ENCODE measurements at regions not wholly inside any gene's neighbourhood (a gene's known extent, or its start where the extent isn't known, plus 50 kb on each side); places are given as distances from the start of the nearest gene placed in this dataset.

DNA sequence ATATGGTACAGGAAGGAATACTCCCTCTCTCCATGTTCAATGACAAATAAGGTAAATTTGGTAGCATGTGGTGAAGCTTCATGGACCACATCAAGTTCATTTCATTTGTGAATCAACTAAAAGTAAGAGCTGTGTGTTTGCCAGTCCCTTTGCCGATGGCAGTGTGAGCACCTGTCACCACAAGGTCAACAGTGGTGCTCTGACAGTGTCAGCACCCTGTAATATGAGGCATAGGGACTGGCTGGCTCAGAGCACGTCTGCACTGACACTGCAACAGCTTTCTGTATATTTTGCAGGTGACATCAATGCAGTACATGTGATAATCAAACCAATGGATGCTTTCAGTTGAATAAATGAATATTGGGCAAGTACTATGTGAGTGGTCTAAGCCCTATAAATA, 852.4 kb downstream of the TUSC7 start:
- no peak for TF ChIP-seq EP300 (IDR thresholded peaks at IDR 0.05; ENCODE audit: low read depth)
- 55% methylated on average over 2 of the region's 2 CpGs; no CpG with 5 or more reads in 1 of the 2 donors for WGBS, 2 donors (ENCODE audit: low coverage in 1 of 2)
- no peaks in the 10 kb centered on the region for H3K27me3 ChIP-seq
- intact Hi-C loops (cut with DNase I; ENCODE audit: low total_unique reads): no loop called here
- DNase-seq: no peak
- in situ Hi-C loops (cut with MboI; ENCODE audit: low pct_ligation_motif_present in 1 of 4, low pct_unique_long_range_greater_than_20kb in 1 of 4, low sequenced_read_pairs in 3 of 4): no loop called here
- H3K4me1 ChIP-seq: no peaks in the 10 kb centered on the region
- no peaks in the 10 kb centered on the region for H3K9me3 ChIP-seq
- no peak overlapping the region for H3K4me3 ChIP-seq
- no peaks in the 10 kb centered on the region for H3K36me3 ChIP-seq
- H3K27ac ChIP-seq: no peak overlapping the region

GRCh38 chr3:117563063-117563462, 853.5 kb downstream of the TUSC7 start:
- 66 to 74% methylated on average over 4 of the region's 4 CpGs for WGBS, 2 donors (ENCODE audit: low coverage in 1 of 2)

DNA sequence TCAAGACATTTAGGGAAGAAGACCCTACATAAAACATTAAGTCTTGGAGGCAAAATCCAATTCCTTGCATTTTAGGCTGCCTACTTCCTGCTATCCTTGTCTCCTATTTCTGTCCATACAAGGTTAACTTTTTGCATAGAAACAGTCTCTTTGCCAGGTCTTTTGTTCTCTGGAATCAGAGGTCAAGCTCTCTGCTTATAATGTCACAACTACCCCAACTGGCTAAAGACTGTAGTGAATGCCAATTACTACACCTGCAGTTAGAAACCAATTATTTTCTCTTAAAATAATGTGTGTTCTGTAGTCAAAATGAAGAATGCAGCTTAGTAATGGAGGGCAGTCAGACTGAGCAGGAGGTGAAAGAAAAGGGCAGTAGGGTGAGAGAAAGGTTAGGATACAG, 856.2 kb downstream of the TUSC7 start:
- no peak overlapping the region for H3K4me3 ChIP-seq
- H3K9me3 ChIP-seq: no peaks in the 10 kb centered on the region
- TF ChIP-seq, protein P1, sequence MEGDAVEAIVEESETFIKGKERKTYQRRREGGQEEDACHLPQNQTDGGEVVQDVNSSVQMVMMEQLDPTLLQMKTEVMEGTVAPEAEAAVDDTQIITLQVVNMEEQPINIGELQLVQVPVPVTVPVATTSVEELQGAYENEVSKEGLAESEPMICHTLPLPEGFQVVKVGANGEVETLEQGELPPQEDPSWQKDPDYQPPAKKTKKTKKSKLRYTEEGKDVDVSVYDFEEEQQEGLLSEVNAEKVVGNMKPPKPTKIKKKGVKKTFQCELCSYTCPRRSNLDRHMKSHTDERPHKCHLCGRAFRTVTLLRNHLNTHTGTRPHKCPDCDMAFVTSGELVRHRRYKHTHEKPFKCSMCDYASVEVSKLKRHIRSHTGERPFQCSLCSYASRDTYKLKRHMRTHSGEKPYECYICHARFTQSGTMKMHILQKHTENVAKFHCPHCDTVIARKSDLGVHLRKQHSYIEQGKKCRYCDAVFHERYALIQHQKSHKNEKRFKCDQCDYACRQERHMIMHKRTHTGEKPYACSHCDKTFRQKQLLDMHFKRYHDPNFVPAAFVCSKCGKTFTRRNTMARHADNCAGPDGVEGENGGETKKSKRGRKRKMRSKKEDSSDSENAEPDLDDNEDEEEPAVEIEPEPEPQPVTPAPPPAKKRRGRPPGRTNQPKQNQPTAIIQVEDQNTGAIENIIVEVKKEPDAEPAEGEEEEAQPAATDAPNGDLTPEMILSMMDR (IDR thresholded peaks at IDR 0.05): no peak
- TF ChIP-seq POLR2A (IDR thresholded peaks at IDR 0.05) (no peak), POLR2AphosphoS5 (IDR thresholded peaks at IDR 0.05) (no peak), EP300 (IDR thresholded peaks at IDR 0.05; ENCODE audit: low read depth) (no peak)
- H3K27me3 ChIP-seq: no peaks in the 10 kb centered on the region
- no peak overlapping the region for H3K27ac ChIP-seq
- intact Hi-C loops (cut with DNase I; ENCODE audit: low total_unique reads): no loop called here
- no peaks in the 10 kb centered on the region for H3K4me1 ChIP-seq
- no peak for DNase-seq
- no peaks in the 10 kb centered on the region for H3K36me3 ChIP-seq
- in situ Hi-C loops (cut with MboI; ENCODE audit: low pct_ligation_motif_present in 1 of 4, low pct_unique_long_range_greater_than_20kb in 1 of 4, low sequenced_read_pairs in 3 of 4): no loop called here

More at GRCh38 chr3:117563063-117563462, 853.5 kb downstream of the TUSC7 start:
- Histone ChIP-seq H3K4me3 (no peak overlapping the region), H3K27me3 (no peaks in the 10 kb centered on the region), H3K27ac (no peak overlapping the region), H3K9me3 (no peaks in the 10 kb centered on the region), H3K36me3 (no peaks in the 10 kb centered on the region), H3K4me1 (no peaks in the 10 kb centered on the region)
- DNase-seq: no peak
- TF ChIP-seq, protein P1 (IDR thresholded peaks at IDR 0.05): no peak
- no peak for TF ChIP-seq POLR2AphosphoS5 (IDR thresholded peaks at IDR 0.05)
- TF ChIP-seq POLR2A (IDR thresholded peaks at IDR 0.05): no peak
- TF ChIP-seq EP300 (IDR thresholded peaks at IDR 0.05; ENCODE audit: low read depth): no peak
- intact Hi-C loops (cut with DNase I; ENCODE audit: low total_unique reads) (no loop called here), in situ Hi-C loops (cut with MboI; ENCODE audit: low pct_ligation_motif_present in 1 of 4, low pct_unique_long_range_greater_than_20kb in 1 of 4, low sequenced_read_pairs in 3 of 4) (no loop called here)

DNA sequence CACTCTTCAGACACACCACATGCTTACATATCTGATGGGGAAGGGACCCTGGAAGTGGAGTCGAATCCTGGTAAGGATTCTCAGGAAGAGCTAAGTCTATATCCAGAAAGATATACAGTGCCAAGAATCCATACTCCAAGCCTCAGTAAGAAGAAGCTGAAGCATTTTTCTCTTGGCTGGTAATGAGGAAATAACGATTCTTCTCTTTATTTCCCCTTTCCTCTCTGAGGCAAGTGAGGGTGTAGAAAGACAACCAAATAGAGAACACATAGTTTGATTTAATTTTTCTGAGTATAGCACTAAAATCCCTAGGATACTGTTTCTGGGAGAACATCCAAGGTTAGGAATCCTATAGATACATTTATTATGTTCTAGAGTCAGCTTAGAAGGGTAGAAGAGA, 857.3 kb downstream of the TUSC7 start:
- no peak overlapping the region for H3K27ac ChIP-seq
- intact Hi-C loops (cut with DNase I; ENCODE audit: low total_unique reads): no loop called here
- TF ChIP-seq, protein P1 (IDR thresholded peaks at IDR 0.05): no peak
- TF ChIP-seq POLR2A (IDR thresholded peaks at IDR 0.05): no peak
- no peak for TF ChIP-seq POLR2AphosphoS5 (IDR thresholded peaks at IDR 0.05)
- TF ChIP-seq EP300 (IDR thresholded peaks at IDR 0.05; ENCODE audit: low read depth): no peak
- no peak for DNase-seq
- H3K36me3 ChIP-seq: no peaks in the 10 kb centered on the region
- H3K9me3 ChIP-seq: no peaks in the 10 kb centered on the region
- H3K27me3 ChIP-seq: no peaks in the 10 kb centered on the region
- 62 to 72% methylated on average over 2 of the region's 2 CpGs for WGBS, 2 donors (ENCODE audit: low coverage in 1 of 2)
- in situ Hi-C loops (cut with MboI; ENCODE audit: low pct_ligation_motif_present in 1 of 4, low pct_unique_long_range_greater_than_20kb in 1 of 4, low sequenced_read_pairs in 3 of 4): no loop called here
- H3K4me3 ChIP-seq: no peak overlapping the region
- H3K4me1 ChIP-seq: no peaks in the 10 kb centered on the region

DNA sequence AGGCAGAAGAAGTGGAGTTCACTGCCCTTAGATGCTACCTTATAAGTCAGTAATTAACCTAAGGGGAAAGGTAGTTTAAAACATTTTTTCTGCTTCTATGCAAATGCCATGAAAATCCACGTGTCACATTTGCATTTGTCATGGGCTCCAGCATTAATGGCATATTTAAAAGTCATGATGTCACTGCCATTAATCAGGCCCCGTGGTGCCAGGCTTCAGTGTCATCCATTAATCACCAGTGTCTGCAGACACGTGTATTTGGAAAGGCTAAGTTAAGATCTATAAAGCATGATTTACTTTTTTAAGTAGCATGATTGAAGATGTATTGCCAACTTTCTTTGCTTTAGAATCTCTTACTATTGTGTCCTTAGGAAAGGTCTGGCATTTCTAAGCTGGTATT, 857.8 kb downstream of the TUSC7 start:
- WGBS, 2 donors (ENCODE audit: low coverage in 1 of 2): 26 to 46% methylated on average over 3 of the region's 3 CpGs
- no peaks in the 10 kb centered on the region for H3K9me3 ChIP-seq
- intact Hi-C loops (cut with DNase I; ENCODE audit: low total_unique reads): no loop called here

More for the DNA sequence above, 857.8 kb downstream of the TUSC7 start:
- Histone ChIP-seq H3K36me3 (no peaks in the 10 kb centered on the region), H3K27ac (no peak overlapping the region), H3K27me3 (no peaks in the 10 kb centered on the region), H3K4me3 (no peak overlapping the region), H3K4me1 (no peaks in the 10 kb centered on the region)
- DNase-seq: no peak
- TF ChIP-seq EP300 (IDR thresholded peaks at IDR 0.05; ENCODE audit: low read depth) (no peak), POLR2AphosphoS5 (IDR thresholded peaks at IDR 0.05) (no peak), POLR2A (IDR thresholded peaks at IDR 0.05) (no peak)
- TF ChIP-seq, protein P1 (IDR thresholded peaks at IDR 0.05): no peak
- in situ Hi-C loops (cut with MboI; ENCODE audit: low pct_ligation_motif_present in 1 of 4, low pct_unique_long_range_greater_than_20kb in 1 of 4, low sequenced_read_pairs in 3 of 4): no loop called here

Measured in transverse colon (tissue), 4 donors.